Hematopoietic multipotent progenitor cell treated with erythropoietin and hydrocortisone succinate and interleukin-3 and kit ligand, for 17 days (in vitro differentiated cells): ENCODE measurements at regions not wholly inside any gene's neighbourhood (a gene's known extent, or its start where the extent isn't known, plus 50 kb on each side); places are given as distances from the start of the nearest gene placed in this dataset.
"Not testable (repeated sequence)": the region's sequence is repeated elsewhere in the genome, so short reads cannot be mapped to it uniquely, and the experiment has no call there.

Experiments
- DNase-seq: peaks from one replicate; pipeline ENCODE4 v3.0.0-alpha.2; 2015; ENCODE audit warnings: low spot score

GRCh38 chr3:106458952-106459351 lies 590.1 kb upstream of the CBLB start:
- no peak for DNase-seq

- DNase-seq: no peak
Observed at GRCh38 chr3:106466881-106467280, 598.1 kb upstream of the CBLB start.

GRCh38 chr3:106473576-106474475 lies 605.0 kb upstream of the CBLB start:
- no peak for DNase-seq

GRCh38 chr3:106482451-106482850 lies 613.6 kb upstream of the CBLB start:
- DNase-seq: no peak

- no peak for DNase-seq
Observed at GRCh38 chr3:106485217-106485616, 616.4 kb upstream of the CBLB start.

- DNase-seq: no peak
Observed at GRCh38 chr3:106485802-106486201, 617.0 kb upstream of the CBLB start.

GRCh38 chr3:106486945-106487639 lies 618.3 kb upstream of the CBLB start:
- not testable (repeated sequence) for DNase-seq

GRCh38 chr3:106488331-106488730 lies 619.5 kb upstream of the CBLB start:
- DNase-seq: no peak

GRCh38 chr3:106491796-106492195 lies 623.0 kb upstream of the CBLB start:
- DNase-seq: no peak

GRCh38 chr3:106508331-106508893 lies 639.6 kb upstream of the CBLB start:
- no peak for DNase-seq

GRCh38 chr3:106510206-106510605 lies 641.4 kb upstream of the CBLB start:
- no peak for DNase-seq

GRCh38 chr3:106512846-106513245 lies 644.0 kb upstream of the CBLB start:
- DNase-seq: no peak

GRCh38 chr3:106514431-106514830 lies 645.6 kb upstream of the CBLB start:
- DNase-seq: no peak

GRCh38 chr3:106518516-106518915 lies 649.7 kb upstream of the CBLB start:
- no peak for DNase-seq

- DNase-seq: no peak
Observed at GRCh38 chr3:106522397-106522796, 653.6 kb upstream of the CBLB start.

GRCh38 chr3:106528932-106529331 lies 660.1 kb upstream of the CBLB start:
- DNase-seq: no peak

GRCh38 chr3:106529738-106530137 lies 660.9 kb upstream of the CBLB start:
- DNase-seq: no peak

- no peak for DNase-seq
Observed at GRCh38 chr3:106530367-106530766, 661.6 kb upstream of the CBLB start.

GRCh38 chr3:106531771-106532329 lies 663.0 kb upstream of the CBLB start:
- not testable (repeated sequence) for DNase-seq

GRCh38 chr3:106533093-106533787 lies 664.4 kb upstream of the CBLB start:
- no peak for DNase-seq

- no peak for DNase-seq
Observed at GRCh38 chr3:106533788-106534160, 665.0 kb upstream of the CBLB start.

GRCh38 chr3:106534206-106534605 lies 665.4 kb upstream of the CBLB start:
- no peak for DNase-seq
